Activated CD4-positive, CD25-positive, alpha-beta regulatory T cell treated with anti-CD3 and anti-CD28 coated beads, Interleukin-2, amount 50 U/mL, for 16 hours (primary cell): ENCODE measurements at regions not wholly inside any gene's neighbourhood (a gene's known extent, or its start where the extent isn't known, plus 50 kb on each side); places are given as distances from the start of the nearest gene placed in this dataset.
A peak's percentile ranks its signal among the peaks of the same experiment; 100 is the strongest.

Source experiments
- DNase-seq: peaks from one replicate; pipeline ENCODE4 v3.0.0-alpha.2; 2020; ENCODE audit warnings: low read depth, low spot score

DNA sequence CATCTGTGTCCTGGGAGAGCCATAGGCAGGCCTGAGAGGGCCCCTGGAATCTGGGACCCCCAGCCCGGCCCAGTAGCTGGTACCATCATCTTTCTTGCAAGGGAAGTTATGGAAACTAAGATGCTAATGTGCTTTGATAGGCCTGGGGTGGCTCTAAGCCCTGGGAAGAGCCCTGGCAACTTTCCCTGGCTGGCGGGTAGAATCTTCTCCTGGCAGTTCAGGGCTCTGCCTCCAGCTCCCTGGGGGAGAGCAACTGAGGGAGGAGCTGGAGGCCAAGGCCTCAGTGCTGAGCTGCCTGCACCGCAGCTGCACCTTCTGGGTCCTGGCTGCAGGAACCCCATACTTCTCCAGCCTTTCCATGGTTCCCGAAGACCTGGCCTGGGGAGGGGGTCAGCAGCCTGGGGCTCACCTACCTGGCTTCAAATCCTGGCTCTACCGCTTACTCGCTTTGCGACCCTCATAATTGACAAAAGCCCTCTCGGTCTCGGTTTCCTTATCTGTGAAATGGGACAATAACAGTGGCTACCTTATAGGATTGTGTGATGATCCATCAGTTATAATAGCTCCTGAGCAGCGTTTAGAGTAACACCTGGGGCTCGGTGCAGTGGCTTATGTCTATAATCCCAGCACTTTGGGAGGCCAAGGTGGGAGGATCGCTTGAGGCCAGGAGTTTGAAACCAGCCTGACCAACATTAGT lies 333.7 kb downstream of the SEC14L1 start:
- no peak for DNase-seq

GRCh38 chr17:77475016-77475976 lies 334.5 kb downstream of the SEC14L1 start:
- DNase-seq, result peak; percentile 46

- DNase-seq, result no peak
Measured at GRCh38 chr17:77476006-77476405, 335.2 kb downstream of the SEC14L1 start.

DNA sequence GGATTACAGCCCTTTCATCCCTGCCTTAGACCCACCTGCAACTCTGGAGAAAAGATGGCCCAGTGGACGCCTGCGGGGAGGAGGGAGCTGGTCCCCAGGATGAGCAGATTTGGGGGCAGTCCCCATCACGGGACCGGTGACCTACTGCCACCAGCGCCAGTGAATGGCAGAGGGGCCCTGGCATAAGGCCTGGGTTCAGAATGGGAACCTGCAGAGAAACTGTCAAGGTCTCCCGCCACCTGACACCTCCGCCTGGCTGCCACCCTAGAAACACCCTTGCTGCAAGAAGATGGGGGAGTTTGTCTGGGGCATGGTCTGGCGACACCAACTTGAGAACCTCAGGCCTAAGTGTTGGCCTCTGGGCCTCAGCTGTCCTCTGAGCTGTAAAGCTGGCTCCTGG lies 335.7 kb downstream of the SEC14L1 start:
- DNase-seq, result no peak

GRCh38 chr17:77476931-77477805 lies 336.4 kb downstream of the SEC14L1 start:
- no peak for DNase-seq

DNA sequence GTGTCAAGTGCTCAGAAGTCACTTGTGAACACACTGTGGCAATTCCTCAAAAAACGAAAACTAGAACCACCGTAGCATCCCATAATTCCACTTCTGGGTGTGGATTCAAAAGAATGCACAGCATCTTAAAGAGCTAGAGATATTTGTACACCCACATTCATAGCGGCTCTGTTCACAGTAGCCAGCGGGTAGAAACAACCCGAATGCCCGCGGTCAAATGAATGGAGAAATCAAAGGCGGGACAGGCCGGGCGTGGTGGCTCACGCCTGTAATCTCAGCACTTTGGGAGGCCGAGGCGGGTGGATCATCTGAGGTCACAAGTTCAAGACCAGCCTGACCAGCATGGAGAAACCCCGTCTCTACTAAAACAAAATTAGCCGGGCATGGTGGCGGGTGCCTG lies 337.5 kb downstream of the SEC14L1 start:
- DNase-seq, result no peak

GRCh38 chr17:77478899-77479298 lies 338.1 kb downstream of the SEC14L1 start:
- no peak for DNase-seq

- DNase-seq, result no peak
Measured at GRCh38 chr17:77479372-77480198, 338.8 kb downstream of the SEC14L1 start.

- DNase-seq, result no peak
Measured at GRCh38 chr17:77480199-77480508, 339.4 kb downstream of the SEC14L1 start.

DNA sequence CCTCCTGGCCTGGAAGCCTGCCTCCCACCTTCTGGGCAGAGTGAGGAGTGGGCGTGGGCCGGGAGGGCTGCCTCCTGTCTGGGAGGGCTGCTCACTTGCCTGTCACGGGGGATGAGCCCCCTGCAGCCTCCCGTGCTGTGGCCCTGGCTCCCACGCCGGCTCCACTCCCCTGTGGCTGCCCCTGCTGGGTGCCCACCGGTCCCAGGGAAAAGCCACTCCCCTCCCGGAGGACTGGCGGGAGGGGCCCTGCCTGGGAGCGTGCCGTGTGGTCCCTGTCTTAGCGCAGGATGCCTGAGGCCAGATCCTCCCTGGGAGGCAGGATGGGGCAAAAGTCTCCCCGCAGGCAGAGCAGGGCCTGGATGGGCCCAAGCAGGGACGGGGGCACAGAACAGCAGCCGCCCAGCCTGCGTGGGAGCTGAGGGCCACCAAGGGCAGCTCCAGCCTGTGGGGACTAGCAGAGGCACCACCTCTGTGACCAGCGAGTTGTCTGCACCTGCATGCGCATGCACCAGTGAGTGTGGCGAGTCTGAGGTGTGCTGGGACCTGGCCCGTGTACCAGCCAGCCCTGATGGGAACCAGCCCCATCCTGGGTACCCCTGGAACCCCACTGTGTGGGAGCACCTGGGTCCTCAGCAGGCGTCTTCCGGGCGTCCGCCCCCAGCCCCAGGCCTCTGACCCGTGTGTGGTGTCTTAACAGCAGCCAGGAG lies 339.9 kb downstream of the SEC14L1 start:
- no peak for DNase-seq

GRCh38 chr17:77481476-77482374 lies 341.0 kb downstream of the SEC14L1 start:
- no peak for DNase-seq

- no peak for DNase-seq
Measured at GRCh38 chr17:77482375-77483127, 341.8 kb downstream of the SEC14L1 start.

DNA sequence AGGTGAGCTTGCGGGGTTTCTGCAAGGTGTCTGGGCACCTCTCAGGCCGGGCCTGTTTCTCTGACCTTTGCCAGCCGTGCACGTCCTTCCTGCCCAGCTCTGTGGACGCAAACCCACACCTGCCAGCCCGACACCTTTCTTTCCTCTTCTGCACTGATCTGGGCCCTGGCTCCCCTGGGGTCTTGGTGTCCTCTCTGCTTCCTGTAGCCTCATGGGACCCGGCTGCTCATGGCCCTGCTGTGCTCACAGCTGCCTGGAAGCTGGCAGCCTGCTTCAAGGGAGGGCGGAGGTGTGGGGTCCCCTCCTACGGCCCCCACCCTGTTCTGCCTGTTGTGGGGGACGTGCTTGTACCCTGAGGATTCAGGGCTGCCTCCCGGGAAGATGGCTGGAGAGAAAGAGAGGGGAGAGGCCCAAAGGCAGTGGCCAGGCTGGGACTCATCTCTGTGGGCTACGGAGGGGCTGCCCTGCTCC lies 342.4 kb downstream of the SEC14L1 start:
- no peak for DNase-seq

DNA sequence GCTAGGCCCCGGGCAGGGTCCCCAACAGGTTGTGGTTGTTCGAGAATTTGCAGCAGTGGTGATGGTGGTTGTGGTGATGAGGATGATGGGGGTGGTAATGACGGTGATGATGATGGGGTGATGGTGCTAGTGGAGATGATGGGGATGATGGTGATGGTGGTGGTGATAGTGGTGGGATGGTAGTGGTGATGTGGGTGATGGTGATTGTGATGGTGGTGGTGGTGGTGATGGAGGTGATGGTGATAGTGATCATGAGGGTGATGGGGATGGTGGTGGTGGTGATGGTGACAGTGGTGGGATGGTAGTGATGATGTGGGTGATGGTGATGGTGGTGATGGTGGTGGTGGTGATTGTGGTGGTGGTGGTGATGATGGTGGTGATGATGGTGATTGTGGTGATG lies 343.3 kb downstream of the SEC14L1 start:
- no peak for DNase-seq

DNA sequence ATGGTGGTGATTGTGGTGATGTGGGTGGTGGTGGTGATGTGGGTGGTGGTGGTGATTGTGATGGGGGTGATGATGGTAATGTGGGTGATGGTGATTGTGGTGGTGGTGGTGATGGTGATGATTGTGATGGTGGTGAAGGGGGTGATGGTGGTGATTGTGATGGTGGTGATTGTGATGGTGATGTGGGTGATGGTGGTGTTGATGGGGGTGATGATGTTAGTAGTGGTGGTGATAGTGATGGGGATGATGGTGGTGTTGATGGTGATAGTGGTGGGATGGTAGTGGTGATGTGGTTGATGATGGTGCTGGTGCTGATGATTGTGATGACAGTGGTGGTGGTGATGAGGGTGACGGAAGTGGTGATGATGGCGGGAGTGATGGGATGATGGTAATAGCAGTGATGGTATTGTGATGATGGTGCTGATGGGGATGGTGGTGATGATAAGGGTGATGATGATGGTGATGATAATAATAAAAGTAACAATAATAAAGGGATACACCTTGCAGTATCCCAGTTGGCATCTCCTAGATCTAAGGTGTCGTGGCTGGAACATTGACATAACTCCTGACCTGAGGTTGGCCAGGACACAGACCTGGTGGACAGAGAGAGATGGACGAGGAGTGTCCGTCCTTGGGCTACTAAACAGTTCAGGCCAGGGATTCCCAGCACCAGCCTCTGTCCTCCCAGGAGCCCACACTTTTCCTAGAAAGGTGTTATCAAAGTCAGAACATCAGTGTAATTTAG lies 344.5 kb downstream of the SEC14L1 start:
- DNase-seq, result no peak

GRCh38 chr17:77487211-77487629 lies 346.5 kb downstream of the SEC14L1 start:
- DNase-seq, result no peak

DNA sequence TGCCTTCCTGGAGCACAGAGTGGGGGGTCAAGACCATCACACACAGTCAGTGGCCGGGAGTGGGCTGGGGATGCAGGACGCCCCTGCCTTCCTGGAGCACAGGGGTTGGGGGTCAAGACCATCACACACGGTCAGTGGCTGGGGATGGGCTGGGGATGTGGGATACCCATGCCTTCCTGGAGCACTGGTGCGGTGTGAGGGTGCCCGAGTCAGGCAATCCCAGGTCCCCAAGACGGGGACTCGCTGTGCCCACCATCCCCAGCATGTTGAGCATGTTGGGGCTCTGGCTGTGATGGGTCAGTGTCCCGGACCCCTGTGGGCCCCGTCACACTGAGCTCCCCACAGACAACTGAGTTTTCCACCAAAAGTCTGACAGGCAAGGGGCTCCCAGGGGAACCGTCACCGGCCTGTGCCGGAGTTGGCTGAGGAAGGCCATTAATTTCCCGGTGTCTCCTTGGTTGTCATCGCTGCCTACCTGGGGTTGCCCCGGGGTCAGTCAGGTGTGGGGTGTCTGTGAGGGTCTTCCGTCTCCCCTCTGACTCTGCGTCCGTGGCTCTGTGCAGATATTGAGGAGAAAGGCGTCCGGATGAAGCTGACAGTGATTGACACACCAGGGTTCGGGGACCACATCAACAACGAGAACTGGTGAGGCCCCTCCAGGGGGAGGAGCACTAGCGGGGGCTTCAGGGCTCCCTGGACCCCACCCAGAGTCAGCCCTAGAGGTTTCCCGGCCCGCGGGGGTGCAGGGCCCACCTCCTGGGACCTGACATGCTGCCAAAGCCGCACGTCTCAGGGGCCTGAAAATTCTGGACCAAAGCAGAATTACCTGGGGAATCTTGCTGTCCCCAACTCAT lies 347.1 kb downstream of the SEC14L1 start:
- no peak for DNase-seq
